ENCODE measurements at regions not wholly inside any gene's neighbourhood (a gene's known extent, or its start where the extent isn't known, plus 50 kb on each side); places are given as distances from the start of the nearest gene placed in this dataset.

DNA sequence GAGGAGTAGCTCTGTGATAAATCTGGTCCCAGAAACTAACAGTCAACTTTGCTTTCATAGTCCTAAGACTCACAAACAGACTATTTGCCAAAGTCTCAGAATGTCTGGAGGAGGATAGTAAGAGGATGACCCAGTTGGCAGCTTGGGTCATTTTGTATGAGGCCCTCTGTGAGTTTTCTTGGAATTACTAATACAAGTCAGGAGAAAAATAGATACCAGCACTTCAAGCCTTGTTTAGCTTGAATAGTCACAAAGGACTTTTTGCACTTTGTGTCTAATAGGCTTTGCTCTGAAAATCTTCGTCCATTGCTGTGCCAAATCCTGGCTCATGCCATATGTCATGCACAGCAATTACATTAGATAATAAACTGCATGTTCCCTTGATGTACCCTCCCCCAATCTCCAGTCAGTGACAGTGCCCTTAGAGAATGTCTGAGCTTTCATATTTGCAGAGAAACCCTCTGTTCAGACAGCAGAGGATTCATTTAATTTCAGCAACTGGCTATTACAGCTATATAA lies 612.8 kb downstream of the CSNK1G3 start:
- H3K4me3 ChIP-seq (ENCODE audit: control insufficient read depth, low read depth, low read length), result no peak overlapping the region
- peak; percentile 20 for DNase-seq (ENCODE audit: low read depth)
- TF ChIP-seq, protein P1, sequence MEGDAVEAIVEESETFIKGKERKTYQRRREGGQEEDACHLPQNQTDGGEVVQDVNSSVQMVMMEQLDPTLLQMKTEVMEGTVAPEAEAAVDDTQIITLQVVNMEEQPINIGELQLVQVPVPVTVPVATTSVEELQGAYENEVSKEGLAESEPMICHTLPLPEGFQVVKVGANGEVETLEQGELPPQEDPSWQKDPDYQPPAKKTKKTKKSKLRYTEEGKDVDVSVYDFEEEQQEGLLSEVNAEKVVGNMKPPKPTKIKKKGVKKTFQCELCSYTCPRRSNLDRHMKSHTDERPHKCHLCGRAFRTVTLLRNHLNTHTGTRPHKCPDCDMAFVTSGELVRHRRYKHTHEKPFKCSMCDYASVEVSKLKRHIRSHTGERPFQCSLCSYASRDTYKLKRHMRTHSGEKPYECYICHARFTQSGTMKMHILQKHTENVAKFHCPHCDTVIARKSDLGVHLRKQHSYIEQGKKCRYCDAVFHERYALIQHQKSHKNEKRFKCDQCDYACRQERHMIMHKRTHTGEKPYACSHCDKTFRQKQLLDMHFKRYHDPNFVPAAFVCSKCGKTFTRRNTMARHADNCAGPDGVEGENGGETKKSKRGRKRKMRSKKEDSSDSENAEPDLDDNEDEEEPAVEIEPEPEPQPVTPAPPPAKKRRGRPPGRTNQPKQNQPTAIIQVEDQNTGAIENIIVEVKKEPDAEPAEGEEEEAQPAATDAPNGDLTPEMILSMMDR (conservative IDR thresholded peaks at IDR 0.05; ENCODE audit: control insufficient read depth, insufficient read depth, low read depth, low read length), result no peak

- TF ChIP-seq, protein P1 (conservative IDR thresholded peaks at IDR 0.05; ENCODE audit: control insufficient read depth, insufficient read depth, low read depth, low read length), result no peak
- no peak for DNase-seq (ENCODE audit: low read depth)
- H3K4me3 ChIP-seq (ENCODE audit: control insufficient read depth, low read depth, low read length), result no peak overlapping the region
These were observed 609.2 kb downstream of the CSNK1G3 start for GRCh38 chr5:124121198-124121597.

- no peak overlapping the region for H3K4me3 ChIP-seq (ENCODE audit: control insufficient read depth, low read depth, low read length)
- DNase-seq (ENCODE audit: low read depth), result no peak
- TF ChIP-seq, protein P1 (conservative IDR thresholded peaks at IDR 0.05; ENCODE audit: control insufficient read depth, insufficient read depth, low read depth, low read length), result no peak
These were observed 602.9 kb downstream of the CSNK1G3 start for GRCh38 chr5:124114911-124115310.

GRCh38 chr5:124111886-124112285 lies 599.9 kb downstream of the CSNK1G3 start:
- no peak overlapping the region for H3K4me3 ChIP-seq (ENCODE audit: control insufficient read depth, low read depth, low read length)
- TF ChIP-seq, protein P1 (conservative IDR thresholded peaks at IDR 0.05; ENCODE audit: control insufficient read depth, insufficient read depth, low read depth, low read length), result no peak
- peak; percentile 50 for DNase-seq (ENCODE audit: low read depth)

- no peak for DNase-seq (ENCODE audit: low read depth)
- H3K4me3 ChIP-seq (ENCODE audit: control insufficient read depth, low read depth, low read length), result no peak overlapping the region
- TF ChIP-seq, protein P1 (conservative IDR thresholded peaks at IDR 0.05; ENCODE audit: control insufficient read depth, insufficient read depth, low read depth, low read length), result no peak
These were observed 599.0 kb downstream of the CSNK1G3 start for GRCh38 chr5:124110942-124111341.

- no peak overlapping the region for H3K4me3 ChIP-seq (ENCODE audit: control insufficient read depth, low read depth, low read length)
- TF ChIP-seq, protein P1 (conservative IDR thresholded peaks at IDR 0.05; ENCODE audit: control insufficient read depth, insufficient read depth, low read depth, low read length), result no peak
- DNase-seq (ENCODE audit: low read depth), result no peak
These were observed 593.3 kb downstream of the CSNK1G3 start for GRCh38 chr5:124105326-124105725.

DNA sequence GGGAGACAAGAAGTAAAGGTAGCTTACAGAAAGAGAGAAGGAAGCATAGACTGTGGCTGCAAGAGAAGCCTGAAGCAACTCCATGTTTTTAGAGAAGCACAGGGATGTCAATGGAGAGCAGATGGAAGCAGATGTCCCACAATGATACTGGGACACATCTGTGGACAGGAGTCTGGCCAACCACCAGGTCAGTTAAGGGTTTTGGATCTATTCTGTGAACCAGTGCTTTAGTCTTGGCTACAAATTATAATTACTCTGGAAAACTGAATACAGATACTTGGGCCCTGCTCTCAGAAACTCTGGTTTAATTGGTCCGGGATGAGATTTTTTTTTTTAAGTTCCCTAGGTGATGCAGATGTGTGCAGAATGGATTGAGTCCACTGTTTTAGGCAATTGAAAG lies 592.8 kb downstream of the CSNK1G3 start:
- TF ChIP-seq, protein P1 (conservative IDR thresholded peaks at IDR 0.05; ENCODE audit: control insufficient read depth, insufficient read depth, low read depth, low read length), result no peak
- H3K4me3 ChIP-seq (ENCODE audit: control insufficient read depth, low read depth, low read length), result no peak overlapping the region
- no peak for DNase-seq (ENCODE audit: low read depth)

Data from fibroblast of mammary gland (primary cell).